ENCODE measurements at regions not wholly inside any gene's neighbourhood (a gene's known extent, or its start where the extent isn't known, plus 50 kb on each side); places are given as distances from the start of the nearest gene placed in this dataset.

DNA sequence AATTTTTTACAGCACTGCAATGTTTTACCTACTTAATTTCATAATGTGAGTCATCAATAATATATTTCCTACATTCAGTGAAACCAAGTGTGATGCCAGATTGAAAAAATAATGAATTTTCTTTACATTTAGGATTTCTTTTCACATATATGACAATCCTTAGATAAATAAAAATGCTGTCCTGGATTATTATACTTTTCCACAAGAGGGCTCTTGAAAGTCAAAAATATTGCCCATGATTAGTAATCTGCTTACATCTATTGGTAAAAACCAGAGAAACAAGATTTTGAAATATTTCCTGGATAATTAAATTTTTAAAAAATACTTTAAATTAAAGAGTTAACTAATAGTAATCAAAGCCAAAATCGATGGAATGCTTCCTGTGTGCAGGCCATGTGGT, 86.8 kb upstream of the PLPPR4 start:
- no peak for DNase-seq (ENCODE audit: low read depth)
- no peak for TF ChIP-seq CTCF (IDR thresholded peaks at IDR 0.05; ENCODE audit: low read depth, low read length, missing control alignments)
- no peak overlapping the region for H3K4me3 ChIP-seq (ENCODE audit: low read depth, low read length)

GRCh38 chr1:99180343-99180808, 83.9 kb upstream of the PLPPR4 start:
- H3K4me3 ChIP-seq (ENCODE audit: low read depth, low read length): no peak overlapping the region
- peak; percentile 69 for TF ChIP-seq CTCF (IDR thresholded peaks at IDR 0.05; ENCODE audit: low read depth, low read length, missing control alignments)
- peak; percentile 38 for DNase-seq (ENCODE audit: low read depth)

GRCh38 chr1:99180915-99181314, 83.4 kb upstream of the PLPPR4 start:
- H3K4me3 ChIP-seq (ENCODE audit: low read depth, low read length): no peak overlapping the region
- no peak for DNase-seq (ENCODE audit: low read depth)
- TF ChIP-seq CTCF (IDR thresholded peaks at IDR 0.05; ENCODE audit: low read depth, low read length, missing control alignments): no peak

DNA sequence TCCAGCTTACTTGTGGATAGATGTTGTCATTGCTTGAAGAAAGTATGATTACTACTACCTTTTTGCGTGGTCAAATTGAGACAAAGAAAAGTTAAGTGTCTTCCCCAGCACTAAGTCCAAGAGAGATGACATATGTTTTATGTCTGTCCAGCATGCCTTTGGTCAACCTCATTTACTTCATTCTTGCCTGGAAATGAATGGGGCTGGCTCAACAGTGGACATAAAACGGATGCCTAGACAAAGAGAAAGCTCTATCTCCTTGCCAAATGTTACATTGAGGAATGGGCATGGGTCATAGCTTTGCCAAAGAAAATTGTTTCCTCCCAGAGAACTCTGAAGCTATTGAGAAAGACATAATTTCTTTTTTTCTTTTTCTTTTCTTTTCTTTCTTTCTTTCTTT, 82.4 kb upstream of the PLPPR4 start:
- DNase-seq (ENCODE audit: low read depth): no peak
- no peak for TF ChIP-seq CTCF (IDR thresholded peaks at IDR 0.05; ENCODE audit: low read depth, low read length, missing control alignments)
- H3K4me3 ChIP-seq (ENCODE audit: low read depth, low read length): no peak overlapping the region

GRCh38 chr1:99185196-99185595, 79.1 kb upstream of the PLPPR4 start:
- no peak for DNase-seq (ENCODE audit: low read depth)
- no peak overlapping the region for H3K4me3 ChIP-seq (ENCODE audit: low read depth, low read length)
- no peak for TF ChIP-seq CTCF (IDR thresholded peaks at IDR 0.05; ENCODE audit: low read depth, low read length, missing control alignments)

DNA sequence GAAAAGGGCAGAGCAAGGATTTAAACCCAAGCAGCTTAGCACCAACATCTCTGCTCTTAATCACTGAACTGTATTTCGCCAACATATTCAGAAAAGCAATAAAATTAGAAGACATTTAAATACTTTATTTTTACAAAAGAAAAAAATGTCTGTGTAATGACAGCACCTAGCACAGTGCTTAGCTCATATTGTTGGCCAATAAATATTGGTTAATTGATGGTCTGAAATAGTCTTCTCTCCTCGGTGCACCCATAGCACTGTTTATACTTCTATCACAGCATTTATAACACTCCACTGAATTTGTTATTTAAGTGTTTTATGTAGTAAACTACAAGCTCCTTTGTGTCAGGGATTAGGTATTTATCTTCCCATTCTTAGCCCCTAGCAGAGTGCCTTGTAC, 70.9 kb upstream of the PLPPR4 start:
- no peak for DNase-seq (ENCODE audit: low read depth)
- TF ChIP-seq CTCF (IDR thresholded peaks at IDR 0.05; ENCODE audit: low read depth, low read length, missing control alignments): no peak
- no peak overlapping the region for H3K4me3 ChIP-seq (ENCODE audit: low read depth, low read length)

GRCh38 chr1:99198393-99198792, 65.9 kb upstream of the PLPPR4 start:
- no peak for DNase-seq (ENCODE audit: low read depth)
- no peak for TF ChIP-seq CTCF (IDR thresholded peaks at IDR 0.05; ENCODE audit: low read depth, low read length, missing control alignments)
- no peak overlapping the region for H3K4me3 ChIP-seq (ENCODE audit: low read depth, low read length)

Data from GM12864 (cell line).